Keratinocyte (primary cell): ENCODE measurements at regions not wholly inside any gene's neighbourhood (a gene's known extent, or its start where the extent isn't known, plus 50 kb on each side); places are given as distances from the start of the nearest gene placed in this dataset.

Source experiments
- CTCF ChIP-seq, 3 experiments: IDR thresholded peaks in 1 of 3; conservative IDR thresholded peaks in 1 of 3; optimal IDR thresholded peaks in 1 of 3; 2 replicates in 2 of 3; 3 replicates in 1 of 3; pipeline versions ENCODE3 to v1.5.1; 2011; ENCODE audit warnings: low read length in 3 of 3, mild to moderate bottlenecking in 3 of 3, moderate library complexity in 2 of 3, control low read depth in 1 of 3, inconsistent platforms in 1 of 3; ENCODE audit not compliant: insufficient read depth in 2 of 3; ENCODE audit errors: extremely low read depth in 1 of 3
- EZH2 ChIP-seq: IDR thresholded peaks from one replicate; pipeline ENCODE4 v1.6.1; 2012; ENCODE audit warnings: inconsistent platforms, mild to moderate bottlenecking, low read length, moderate library complexity

DNA sequence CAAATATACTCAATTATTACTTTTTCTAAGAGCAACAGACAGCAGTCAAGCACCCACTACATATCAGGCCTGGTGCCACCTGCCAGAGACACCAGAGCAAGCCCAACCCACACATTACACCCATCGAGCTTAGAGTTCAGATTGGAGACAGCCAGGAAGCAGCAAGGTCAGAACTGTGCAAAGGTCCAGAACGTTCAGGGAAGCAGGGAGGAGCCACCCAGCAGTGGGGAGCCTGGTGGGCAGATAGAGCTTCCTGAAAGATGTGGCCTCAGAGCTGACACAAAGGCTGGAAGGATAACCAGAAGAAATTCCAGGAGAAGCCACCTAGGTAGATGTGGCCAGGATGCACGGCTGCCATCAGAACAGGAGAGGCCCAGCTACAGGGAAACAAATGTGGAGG, 440.5 kb upstream of the ID2 start:
- TF ChIP-seq CTCF (optimal IDR thresholded peaks at IDR 0.05 in 1 of 3, IDR thresholded peaks at IDR 0.05 in 1 of 3, conservative IDR thresholded peaks at IDR 0.05 in 1 of 3; ENCODE audit: extremely low read depth in 1 of 3, insufficient read depth in 2 of 3, low read length in 3 of 3) (no peak), EZH2 (no peak)
